ENCODE measurements at regions not wholly inside any gene's neighbourhood (a gene's known extent, or its start where the extent isn't known, plus 50 kb on each side); places are given as distances from the start of the nearest gene placed in this dataset.
"Not testable (repeated sequence)": the region's sequence is repeated elsewhere in the genome, so short reads cannot be mapped to it uniquely, and the experiment has no call there.

GRCh38 chr9:31112491-31112890, 1272.0 kb upstream of the ACO1 start:
- DNase-seq (ENCODE audit: low spot score): no peak

- no peak for DNase-seq (ENCODE audit: low spot score)
Observed at GRCh38 chr9:31114346-31114745, 1270.1 kb upstream of the ACO1 start.

- DNase-seq (ENCODE audit: low spot score): peak; percentile 9
Observed at GRCh38 chr9:31119890-31120454, 1264.5 kb upstream of the ACO1 start.

DNA sequence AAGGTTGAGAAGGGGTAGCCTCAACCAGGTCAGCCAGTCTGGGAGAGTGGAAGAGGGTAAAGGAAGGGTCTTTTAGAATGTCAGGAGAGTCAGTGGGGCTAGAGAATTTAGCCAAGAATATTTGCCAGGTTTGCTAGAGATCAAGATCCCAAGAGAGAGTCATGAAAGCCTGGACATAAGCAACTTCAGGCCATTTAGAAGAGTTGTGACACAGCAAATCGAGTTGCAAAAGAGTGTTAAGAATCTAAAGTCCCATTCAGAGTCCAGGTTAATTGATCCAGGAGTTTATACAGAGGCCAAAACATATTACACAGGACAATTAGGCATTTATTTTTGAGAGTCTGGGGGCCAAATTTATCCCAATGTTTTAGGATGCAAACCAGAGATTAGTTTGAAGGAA, 1260.1 kb upstream of the ACO1 start:
- no peak for DNase-seq (ENCODE audit: low spot score)

DNA sequence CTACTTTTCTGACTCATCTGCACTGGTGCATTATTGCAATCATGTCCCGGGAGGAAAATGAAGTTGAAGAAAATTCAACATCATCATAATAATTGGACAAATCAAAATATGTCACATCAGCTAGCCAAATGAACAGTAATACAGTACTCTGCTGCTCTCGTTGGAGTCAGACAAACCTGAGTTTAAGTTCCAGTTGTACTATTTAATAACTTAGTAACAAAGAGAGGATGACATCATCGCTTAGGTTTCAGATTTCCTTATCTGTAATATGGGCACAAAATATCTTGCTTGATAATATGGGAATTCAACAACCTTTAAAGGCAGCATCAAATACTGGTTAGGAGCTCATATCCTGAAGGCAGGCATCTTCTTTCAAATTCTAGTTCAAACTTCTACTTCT, 1248.9 kb upstream of the ACO1 start:
- DNase-seq (ENCODE audit: low spot score): no peak

GRCh38 chr9:31136524-31136923, 1247.9 kb upstream of the ACO1 start:
- DNase-seq (ENCODE audit: low spot score): no peak

- no peak for DNase-seq (ENCODE audit: low spot score)
Observed at GRCh38 chr9:31137176-31138160, 1247.0 kb upstream of the ACO1 start.

GRCh38 chr9:31140316-31140715, 1244.1 kb upstream of the ACO1 start:
- DNase-seq (ENCODE audit: low spot score): peak; percentile 5

DNA sequence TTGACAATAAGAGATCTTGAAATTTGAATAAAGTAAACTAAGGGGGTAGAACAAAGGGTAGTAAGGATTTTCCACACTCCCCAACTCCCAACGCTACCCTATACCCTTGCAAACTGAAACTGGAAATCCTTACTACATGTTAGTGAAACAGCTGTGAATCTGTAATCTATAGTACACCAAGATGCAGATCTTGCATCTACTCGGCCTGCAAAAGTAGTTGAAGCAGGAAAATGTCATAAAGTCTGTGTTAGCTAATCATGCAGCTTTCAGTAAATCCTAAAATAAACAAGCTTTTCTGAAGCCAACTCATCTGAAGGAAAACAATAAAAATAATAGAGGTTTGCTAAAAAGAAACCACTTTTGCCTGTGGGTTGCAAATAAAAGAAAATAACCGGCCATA, 1242.0 kb upstream of the ACO1 start:
- no peak for DNase-seq (ENCODE audit: low spot score)

DNA sequence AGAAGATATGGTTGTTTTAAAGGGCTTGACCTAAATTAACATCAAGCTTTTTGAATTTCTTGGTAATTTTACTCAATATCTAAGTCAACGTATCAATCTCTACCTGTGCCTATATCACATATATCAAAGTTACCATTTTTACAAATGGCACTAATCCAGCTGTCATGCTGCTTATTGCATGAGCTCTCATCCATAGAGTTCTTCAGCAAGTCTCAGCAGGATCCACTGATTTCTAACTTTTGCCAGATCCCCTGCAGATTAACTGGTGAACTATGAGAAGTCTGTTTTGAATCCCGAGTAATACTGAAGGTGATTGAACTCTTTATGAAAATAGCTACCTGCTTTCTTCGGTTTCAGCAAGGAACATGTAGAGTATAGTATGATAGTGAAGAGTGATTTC, 1239.8 kb upstream of the ACO1 start:
- no peak for DNase-seq (ENCODE audit: low spot score)

- no peak for DNase-seq (ENCODE audit: low spot score)
Observed at GRCh38 chr9:31146485-31147166, 1237.8 kb upstream of the ACO1 start.

DNA sequence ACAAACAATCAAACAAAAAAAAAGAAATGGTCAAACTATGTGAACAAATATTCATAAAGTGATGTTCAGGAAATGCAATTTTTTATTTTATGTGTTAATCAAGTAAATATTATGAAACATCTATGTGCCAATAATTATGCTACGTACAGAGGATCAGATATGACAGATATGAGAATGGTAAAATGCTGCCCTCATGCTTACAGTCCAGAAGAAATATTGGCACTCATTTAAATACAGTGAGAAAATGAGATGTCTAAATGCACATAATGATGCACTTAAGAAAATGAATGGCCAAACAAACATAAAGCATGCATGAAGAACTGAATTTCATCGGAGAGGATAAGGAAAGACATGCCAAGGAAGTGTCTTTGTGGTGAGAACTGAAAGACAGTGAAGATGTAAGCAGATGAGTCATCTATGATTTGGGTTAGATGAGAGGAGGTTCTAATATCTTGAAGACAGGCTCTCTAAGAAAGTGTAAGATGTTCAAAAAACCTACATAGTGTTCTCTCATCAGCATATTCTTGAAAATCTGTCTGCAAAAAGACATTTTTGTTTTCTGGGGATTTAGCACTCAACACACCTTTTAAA, 1231.1 kb upstream of the ACO1 start:
- no peak for DNase-seq (ENCODE audit: low spot score)

DNA sequence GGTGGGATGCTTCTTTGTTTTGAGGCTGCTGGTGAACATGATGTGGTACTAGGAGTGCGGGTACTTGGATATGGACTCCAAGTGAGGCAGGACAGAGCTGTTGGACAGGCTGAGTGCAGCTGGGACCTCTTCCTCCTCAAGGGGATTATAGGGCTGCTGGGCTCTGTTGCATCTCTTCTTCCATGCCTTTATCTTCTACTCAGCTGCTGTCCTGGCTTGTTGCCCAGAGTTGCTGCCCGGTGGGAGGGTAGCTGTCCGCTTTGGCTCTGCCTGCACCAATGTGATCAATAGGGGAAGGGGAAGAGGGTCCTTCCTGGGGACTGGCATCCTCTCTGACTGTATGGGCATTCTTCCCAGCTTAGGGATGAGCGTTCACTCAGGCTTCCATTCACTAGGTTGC, 1217.9 kb upstream of the ACO1 start:
- no peak for DNase-seq (ENCODE audit: low spot score)

DNA sequence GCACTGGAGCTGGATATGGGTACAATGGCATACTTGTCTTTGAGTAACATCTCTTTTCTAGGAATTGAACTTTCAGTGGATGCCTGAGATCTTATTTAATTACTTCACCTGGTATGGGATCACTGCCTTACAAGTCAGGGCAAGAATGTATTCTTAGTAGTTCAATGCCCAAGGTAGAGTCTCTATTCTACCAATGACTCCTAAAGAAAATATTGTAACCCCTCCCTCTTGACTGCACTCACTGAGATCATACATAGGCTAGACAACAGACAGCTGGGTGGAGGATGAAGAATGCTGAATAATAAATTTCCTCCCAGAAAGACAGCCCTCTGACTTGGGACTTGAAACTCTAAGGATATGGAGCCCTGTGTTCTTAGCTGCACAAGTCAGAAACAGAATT, 1216.3 kb upstream of the ACO1 start:
- no peak for DNase-seq (ENCODE audit: low spot score)

DNA sequence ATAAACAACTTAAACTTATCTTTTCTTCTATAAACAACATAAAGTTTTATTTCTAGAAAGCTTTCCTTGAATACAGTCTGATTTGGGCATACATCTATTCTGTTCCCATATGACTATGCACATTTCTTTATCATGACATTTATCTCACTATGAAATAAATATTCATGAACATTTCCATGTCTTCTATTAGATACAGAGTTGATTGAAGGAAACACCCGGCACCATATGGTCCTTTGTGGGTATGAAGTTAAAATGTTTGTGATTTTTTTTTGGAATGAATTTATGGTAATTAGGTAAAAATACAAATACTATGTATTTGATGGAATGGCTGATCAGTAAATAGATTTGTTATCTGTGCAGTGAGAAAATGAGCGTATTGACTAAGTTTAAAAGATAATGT, 1209.8 kb upstream of the ACO1 start:
- no peak for DNase-seq (ENCODE audit: low spot score)

DNA sequence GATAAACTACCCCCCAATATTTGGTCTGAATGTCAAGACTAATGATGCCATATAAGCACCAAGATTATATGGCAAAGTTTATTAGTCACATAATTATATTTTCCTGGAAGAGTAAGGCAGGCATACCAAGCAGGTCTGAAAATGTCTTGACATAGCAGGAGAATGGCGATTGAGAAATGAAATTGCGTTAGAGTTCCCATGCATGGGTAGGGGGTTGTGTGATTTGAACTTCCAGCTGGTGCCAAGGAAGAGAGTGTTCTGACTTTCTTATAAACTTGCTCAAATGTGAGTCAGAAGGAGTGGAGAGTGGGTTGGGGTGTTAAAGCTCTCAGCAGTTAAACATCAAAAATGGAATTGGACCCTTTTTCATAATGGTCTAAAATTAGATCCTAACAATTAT, 1200.6 kb upstream of the ACO1 start:
- no peak for DNase-seq (ENCODE audit: low spot score)

DNA sequence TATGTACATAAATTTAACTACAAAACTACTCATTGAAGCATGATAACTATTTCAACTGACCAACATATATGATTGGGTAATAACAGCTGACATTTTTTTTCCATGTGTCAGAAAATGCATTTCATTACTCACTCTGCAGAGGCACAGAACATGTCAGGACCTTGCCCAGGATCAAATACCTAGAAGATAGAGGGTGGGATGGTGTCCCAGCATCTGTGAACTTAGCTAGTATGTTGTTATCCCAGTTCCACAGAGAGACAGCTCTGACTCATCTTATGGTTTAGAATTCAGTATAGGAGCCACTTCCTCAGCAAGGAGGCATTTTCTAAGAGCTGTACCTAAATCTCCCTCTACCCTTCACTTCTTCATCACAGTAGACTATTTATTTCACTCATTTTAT, 1198.6 kb upstream of the ACO1 start:
- no peak for DNase-seq (ENCODE audit: low spot score)

GRCh38 chr9:31188496-31188895, 1195.9 kb upstream of the ACO1 start:
- DNase-seq (ENCODE audit: low spot score): no peak

GRCh38 chr9:31210978-31211570, 1173.4 kb upstream of the ACO1 start:
- no peak for DNase-seq (ENCODE audit: low spot score)

- not testable (repeated sequence) for DNase-seq (ENCODE audit: low spot score)
Observed at GRCh38 chr9:31229976-31230375, 1154.5 kb upstream of the ACO1 start.

- no peak for DNase-seq (ENCODE audit: low spot score)
Observed at GRCh38 chr9:31232485-31232884, 1152.0 kb upstream of the ACO1 start.

GRCh38 chr9:31236344-31236743, 1148.1 kb upstream of the ACO1 start:
- no peak for DNase-seq (ENCODE audit: low spot score)
